Posterior cingulate gyrus (tissue), 11 donors: ENCODE measurements at regions not wholly inside any gene's neighbourhood (a gene's known extent, or its start where the extent isn't known, plus 50 kb on each side); places are given as distances from the start of the nearest gene placed in this dataset.
A peak's percentile ranks its signal among the peaks of the same experiment; 100 is the strongest.
"Not testable (repeated sequence)": the region's sequence is repeated elsewhere in the genome, so short reads cannot be mapped to it uniquely, and the experiment has no call there.

Experiments used
- DNase-seq, 10 donors: peaks; one replicate each; pipeline versions ENCODE4 v3.0.0 to v3.0.0-alpha.2; 2020 to 2021; ENCODE audit warnings: mixed read lengths in 3 of 10
- intact Hi-C: fragments of 100-400 bp; cut with DNase I; formaldehyde crosslinking; loops from one replicate; pipeline ENCODE4 v1.15.1; 2023

DNA sequence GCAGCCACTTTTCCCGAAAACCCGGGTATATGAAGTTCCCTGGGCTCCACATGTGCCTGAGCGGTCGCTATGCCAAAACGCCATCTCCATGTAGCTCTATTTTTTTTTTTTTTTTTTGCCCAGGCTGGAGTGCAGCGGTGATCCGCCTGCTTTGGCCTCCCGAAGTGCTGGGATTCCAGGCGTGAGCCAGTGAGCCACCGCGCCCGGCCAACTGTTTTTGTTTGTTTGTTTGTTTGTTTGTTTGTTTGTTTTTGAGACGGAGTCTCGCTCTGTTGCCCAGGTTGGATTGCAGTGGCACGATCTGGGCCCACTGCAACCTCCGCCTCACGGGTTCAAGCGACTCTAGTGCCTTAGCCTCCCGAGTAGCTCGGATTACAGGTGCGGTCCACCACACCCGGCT is 237.5 kb upstream of the IRAK1BP1 start:
- intact Hi-C loops, result no loop called here

DNA sequence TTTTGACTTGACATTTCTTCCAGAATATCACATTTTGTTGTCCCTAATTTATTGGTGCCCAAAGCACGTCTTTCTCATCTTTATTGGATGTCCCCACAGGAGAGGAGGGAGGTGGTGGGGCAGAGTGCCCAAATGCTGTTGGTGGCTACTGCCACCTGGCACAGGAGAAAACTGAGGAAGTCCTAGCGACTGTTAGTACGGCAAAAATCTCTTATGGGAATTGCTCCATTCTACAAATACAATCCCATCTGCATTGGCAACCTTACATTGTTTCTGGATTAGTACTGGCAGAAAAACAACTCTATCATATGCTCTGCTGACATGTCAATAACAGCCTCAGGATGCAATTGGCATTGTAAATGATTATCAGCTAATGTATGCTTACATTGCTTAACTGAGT is 235.4 kb upstream of the IRAK1BP1 start:
- intact Hi-C loops, result no loop called here
- DNase-seq, result no peak

More for the DNA sequence above, 237.5 kb upstream of the IRAK1BP1 start:
- DNase-seq, result peak in 1 of 10 donors; percentile 39

DNA sequence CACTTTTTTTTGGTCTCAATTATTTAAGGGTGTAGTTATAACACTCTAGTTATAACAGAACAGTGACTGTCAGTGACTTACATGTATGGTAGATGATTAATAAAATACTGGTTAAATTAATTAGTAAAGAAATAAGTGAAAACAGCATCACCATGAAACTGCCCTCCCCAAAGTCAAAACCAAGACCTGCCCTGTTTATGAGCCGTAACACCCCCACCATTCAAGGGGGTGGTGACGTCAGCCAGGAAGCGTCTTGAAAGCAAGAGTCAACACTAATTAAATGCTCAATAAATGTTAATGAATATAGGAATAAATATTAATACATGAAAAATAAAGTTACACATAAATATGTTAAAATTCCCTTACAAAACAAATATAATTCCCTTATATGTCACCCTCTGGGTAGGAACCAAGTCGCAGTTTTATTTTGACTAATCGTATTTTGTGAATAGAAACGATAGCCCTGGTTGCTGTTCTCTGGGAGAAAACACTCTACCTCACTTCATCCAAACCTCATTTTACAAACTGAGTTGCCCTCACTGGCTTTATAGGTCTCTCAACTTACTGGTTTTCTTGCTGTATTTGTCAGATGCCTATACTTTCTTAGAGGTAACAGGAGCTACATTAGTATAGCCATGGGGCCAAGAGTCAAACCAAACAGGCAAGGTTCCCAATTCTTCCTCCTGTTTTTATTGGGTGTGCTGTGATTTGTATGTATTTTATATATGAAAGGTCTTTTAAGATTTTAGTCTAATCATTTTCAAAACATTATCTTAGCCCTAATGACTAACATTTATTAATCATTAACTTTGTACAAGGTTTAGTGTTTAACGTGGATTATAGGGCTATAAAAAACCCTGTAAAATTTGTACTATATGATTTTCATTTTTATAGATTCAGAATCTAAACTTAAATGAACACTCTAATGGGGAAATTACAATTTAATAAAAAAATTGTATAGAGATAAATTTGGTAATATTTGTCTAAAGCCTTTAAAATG is 227.9 kb upstream of the IRAK1BP1 start:
- no peak for DNase-seq
- intact Hi-C loops, result no loop called here

DNA sequence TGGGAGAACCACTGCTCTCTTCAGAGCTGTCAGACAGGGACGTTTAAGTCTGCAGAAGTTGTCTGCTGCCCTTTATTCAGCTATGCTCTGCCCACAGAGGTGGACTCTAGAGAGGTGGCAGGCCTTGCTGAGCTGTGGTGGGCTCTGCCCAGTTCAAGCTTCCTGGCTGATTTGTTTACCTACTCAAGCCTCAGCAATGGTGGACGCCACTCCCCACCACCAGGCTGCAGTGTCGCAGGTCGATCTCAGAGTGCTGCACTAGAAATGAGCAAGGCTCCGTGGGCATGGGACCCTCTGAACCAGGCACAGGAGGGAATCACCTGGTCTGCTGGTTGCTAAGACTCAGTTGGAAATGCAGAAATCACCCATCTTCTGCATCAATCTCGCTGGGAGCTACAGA is 223.4 kb upstream of the IRAK1BP1 start:
- intact Hi-C loops, result not testable (repeated sequence)
- peak in 2 of 10 donors; percentile 37 to 68 for DNase-seq

DNA sequence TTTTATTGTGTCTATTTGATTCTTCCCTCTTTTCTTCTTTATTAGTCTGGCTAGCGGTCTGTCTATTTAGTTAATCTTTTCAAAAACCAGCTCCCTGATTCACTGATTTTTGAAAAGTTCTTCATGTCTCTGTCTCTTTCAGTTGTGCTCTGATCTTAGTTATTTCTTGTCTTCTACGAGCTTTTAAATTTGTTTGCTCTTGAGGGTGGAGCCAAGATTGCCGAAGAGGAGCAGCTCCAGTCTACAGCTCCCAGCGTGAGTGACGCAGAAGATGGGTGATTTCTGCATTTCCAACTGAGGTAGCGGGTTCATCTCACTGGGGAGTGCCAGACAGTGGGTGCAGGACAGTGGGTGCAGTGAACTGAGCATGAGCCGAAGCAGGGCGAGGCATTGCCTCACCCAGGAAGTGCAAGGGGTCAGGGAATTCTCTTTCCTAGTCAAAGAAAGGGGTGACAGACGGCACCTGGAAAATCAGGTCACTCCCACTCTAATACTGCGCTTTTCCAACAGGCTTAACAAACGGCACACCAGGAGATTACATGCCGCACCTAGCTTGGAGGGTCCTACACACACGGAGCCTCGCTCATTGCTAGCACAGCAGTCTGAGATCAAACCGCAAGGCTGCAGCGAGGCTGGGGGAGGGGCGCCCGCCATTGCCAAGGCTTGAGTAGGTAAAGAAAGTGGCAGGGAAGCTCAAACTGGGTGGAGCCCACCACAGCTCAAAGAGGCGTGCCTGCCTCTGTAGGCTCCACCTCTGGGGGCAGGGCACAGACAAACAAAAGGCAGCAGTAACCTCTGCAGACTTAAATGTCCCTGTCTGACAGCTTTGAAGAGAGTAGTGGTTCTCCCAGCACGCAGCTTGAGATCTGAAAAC is 220.6 kb upstream of the IRAK1BP1 start:
- intact Hi-C loops, DNase-seq: not testable (repeated sequence)

DNA sequence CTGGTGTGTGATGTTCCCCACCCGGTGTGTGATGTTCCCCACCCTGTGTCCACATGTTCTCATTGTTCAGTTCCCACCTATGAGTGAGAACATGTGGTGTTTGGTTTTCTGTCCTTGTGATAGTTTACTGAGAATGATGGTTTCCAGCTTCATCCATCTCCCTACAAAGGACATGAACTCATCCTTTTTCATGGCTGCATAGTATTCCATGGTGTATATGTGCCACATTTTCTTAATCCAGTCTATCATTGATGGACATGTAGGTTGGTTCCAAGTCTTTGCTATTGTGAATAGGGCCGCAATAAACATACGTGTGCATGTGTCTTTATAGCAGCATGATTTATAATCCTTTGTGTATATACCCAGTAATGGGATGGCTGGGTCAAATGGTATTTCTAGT is 201.5 kb upstream of the IRAK1BP1 start:
- DNase-seq, result not testable (repeated sequence)

DNA sequence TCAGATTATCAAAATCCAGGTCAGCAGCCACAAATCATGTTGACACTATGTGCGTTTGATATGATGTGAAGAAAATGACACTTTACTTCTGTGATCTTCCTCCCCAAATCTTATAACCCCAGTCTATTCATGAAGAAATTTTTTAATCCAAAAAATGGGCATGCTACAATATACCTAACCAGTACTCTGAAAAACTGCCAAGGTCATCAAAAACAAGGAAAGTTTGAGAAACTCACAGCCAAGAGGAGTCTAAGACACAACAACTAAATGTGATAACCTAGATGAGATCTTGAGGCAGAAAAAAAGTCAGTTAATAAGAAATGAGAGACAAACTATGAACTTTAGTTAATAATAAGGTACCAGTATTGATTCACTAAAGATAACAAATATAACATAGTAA is 200.6 kb upstream of the IRAK1BP1 start:
- DNase-seq, result no peak
- intact Hi-C loops, result no loop called here

More for the DNA sequence above, 201.5 kb upstream of the IRAK1BP1 start:
- intact Hi-C loops, result not testable (repeated sequence)

DNA sequence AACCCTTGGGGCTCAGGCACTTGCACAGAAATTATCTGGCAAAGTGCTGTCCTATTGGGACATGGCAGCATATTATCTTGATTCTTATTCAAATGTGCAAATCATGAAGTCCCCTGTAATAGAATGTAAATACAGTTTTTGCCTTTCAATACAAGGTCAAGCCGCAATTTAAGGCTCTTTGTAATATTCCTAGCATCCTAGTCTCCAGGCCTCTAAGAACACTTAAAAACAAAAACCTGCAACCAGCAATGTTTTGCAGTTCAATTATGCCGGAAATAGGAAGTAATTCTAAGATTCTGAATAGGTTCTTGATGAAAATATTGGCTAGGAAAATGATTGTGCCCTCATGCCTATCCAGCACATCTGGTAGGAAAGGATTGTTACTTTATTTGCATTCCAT is 197.2 kb upstream of the IRAK1BP1 start:
- DNase-seq, result no peak
- intact Hi-C loops, result no loop called here

DNA sequence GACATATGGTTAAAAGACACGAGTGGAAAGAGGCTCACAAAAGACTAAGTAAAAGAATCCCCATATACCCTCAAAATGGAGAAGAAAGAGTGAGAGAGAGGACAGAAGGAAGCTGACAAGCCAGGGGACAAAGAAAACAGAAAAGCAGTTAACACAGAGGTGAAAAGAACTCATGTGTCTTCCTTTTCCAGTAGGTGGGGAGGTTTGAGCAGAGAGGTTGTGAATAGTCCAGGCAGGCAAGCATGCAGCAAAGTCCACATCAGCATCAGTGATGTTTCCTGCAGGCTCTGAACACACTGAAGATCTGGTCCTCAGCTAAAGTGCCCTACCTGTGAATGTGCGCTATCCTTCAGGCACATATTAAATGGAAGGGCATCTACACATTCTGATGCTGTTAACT is 196.5 kb upstream of the IRAK1BP1 start:
- no peak for DNase-seq
- intact Hi-C loops, result no loop called here

DNA sequence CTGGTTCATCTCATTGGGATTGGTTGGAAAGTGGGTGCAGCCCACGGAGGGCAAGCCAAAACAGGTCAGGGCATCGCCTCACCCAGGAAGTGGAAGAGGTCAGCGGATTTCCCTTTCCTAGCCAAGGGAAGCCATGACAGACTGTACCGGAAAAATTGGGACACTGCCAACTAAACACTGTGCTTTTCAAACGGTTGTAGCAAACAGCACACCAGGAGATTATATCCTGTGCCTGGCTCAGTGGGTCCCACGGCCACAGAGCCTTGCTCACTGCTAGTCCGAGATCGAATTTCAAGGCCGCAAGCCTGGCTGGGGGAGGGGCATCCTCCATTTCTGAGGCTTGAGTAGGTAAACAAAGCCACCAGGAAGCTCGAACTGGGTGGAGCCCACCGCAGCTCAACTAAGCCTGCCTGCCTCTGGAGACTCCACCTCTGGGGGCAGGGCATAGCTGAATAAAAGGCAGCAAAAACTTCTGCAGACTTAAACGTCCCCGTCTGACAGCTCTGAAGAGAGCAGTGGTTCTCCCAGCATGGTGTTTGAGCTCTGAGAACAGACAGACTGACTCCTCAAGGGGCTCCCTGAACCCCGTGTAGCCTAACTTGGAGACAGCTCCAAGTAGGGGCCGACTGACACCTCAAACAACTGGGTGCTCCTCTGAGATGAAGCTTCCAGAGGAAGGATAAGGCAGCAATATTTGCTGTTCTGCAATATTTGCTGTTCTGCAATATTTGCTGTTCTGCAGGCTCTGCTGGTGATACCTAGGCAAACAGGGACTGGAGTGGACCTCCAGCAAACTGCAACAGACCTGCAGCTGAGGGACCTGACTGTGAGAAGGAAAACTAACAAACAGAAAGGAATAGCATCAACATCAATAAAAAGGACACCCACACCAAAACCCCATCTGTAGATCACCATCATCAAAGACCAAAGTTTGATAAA is 191.0 kb upstream of the IRAK1BP1 start:
- DNase-seq, intact Hi-C loops: not testable (repeated sequence)

DNA sequence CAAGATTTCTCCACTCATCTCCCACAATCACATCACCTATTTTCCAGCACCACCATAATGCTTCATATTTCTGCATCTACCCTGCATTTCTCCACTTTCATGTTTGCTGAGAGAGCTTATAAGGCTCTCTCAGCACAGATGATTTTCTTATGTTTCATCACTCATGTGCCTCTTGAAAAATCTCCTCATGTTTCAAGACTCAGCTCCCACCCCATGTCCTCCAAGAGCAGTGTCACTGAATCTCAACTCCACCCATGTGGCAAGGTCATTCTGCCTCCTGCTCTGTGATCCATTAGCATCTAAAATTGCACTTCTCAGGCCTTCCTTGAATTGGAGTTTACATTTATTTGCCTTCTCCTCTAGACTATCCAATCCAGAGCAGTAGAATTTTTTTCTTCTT is 178.7 kb upstream of the IRAK1BP1 start:
- intact Hi-C loops, result no loop called here
- DNase-seq, result no peak

DNA sequence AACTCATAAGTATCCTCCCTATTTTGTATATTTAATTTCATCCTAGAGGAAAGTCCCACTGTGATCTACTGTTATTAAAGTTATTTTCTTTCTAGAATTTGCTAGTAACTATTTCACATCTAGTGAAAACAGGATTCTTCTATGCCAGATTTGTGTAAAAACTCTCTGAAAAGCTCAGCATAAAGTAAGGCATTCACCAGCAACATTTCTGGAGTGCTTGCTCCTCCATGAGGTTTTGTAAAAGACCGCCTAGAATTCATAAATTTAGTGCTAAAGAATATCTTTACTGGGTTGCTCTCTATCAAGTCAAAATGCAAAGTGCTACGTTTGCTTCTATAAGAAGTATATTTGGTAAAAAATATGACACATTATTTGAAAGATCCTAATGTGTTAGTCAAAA is 173.5 kb upstream of the IRAK1BP1 start:
- DNase-seq, result no peak
- intact Hi-C loops, result no loop called here

DNA sequence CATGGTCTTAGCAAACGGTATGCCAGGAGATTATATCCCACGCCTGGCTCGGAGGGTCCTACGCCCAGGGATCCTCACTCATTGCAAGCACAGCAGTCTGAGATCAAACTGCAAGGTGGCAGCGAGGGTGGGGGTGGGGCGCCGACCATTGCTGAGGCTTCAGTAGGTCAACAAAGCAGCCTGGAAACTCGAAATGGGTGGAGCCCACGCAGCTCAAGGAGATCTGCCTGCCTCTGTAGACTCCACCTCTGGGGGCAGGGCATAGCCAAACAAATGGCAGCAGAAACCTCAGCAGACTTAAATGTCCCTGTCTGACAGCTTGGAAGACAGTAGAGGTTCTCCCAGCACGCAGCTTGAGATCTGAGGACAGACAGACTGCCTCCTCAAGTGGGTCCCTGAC is 172.7 kb upstream of the IRAK1BP1 start:
- intact Hi-C loops, DNase-seq: not testable (repeated sequence)

DNA sequence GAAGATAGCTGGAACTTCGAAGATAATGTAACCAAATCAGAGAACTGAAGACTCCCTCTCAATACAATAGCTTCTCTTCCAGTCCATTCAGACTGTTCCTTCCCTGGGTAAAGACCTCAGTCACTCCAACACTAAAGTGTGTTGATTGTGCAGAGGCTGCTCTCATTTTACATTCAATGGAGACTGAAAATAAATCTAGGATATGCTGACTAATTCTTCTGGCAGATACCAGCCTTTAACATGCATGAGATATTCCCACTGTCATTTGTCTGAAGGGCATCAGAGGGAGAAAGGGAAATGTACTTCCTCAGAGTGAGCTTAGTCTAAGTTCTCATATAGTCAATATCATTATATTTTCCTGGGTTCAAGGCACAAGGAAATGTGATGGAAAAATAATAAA is 166.4 kb upstream of the IRAK1BP1 start:
- no peak for DNase-seq
- intact Hi-C loops, result no loop called here

DNA sequence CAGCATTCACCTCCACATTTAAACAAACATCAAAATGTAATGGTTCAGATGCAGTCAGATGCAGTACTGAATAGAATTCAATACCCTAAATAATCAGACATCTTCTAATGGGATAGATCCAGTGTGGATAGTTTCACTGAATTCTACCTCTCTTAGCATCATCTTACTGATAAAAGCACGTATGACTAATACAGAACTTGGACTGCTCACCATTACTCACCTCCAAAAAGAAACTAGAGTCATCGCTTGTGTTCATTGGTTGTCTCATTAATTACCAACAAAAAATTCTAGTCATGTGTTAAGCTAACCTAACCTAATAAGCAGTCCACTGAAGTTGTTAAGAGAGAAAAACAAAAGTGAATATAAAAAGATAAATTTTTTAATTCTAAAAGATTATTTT is 165.9 kb upstream of the IRAK1BP1 start:
- no peak for DNase-seq
- intact Hi-C loops, result no loop called here

DNA sequence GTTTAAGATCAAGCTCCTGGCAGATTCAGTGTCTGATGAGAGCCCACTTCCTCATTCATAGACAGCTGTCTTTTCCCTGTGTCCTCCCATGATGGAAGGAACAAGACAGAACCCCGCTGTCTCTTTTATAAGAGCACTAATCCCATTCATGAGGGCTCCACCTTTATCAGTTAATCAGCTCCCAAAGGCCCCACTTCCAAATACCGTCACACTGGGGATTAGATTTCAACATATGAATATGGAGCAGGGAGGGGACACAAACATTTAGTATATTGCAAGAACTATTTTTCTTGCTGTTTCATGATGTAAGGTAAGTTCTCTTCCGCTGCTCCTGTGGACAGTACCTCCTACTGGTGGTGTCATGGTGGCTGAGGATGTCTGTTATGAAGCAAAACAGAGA is 158.3 kb upstream of the IRAK1BP1 start:
- intact Hi-C loops, result no loop called here
- DNase-seq, result no peak

DNA sequence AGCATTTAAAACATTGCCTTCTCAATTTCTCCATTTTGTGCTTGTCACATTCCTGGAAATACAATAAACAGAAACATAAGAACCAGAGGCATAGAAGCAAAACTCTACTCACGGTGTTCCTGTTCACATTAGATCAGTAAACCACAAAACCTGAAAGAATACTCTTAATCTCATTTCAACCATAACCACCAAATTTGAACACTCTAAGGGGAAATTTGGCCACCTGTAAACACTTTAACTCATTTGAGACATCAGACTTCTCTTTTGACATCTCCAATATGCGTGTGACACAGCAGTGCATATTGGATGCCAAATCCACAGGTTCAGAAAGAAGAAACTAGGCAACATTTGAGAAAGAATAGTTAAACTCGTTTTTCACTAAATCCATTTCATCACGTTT is 153.8 kb upstream of the IRAK1BP1 start:
- DNase-seq, result no peak
- intact Hi-C loops, result no loop called here

DNA sequence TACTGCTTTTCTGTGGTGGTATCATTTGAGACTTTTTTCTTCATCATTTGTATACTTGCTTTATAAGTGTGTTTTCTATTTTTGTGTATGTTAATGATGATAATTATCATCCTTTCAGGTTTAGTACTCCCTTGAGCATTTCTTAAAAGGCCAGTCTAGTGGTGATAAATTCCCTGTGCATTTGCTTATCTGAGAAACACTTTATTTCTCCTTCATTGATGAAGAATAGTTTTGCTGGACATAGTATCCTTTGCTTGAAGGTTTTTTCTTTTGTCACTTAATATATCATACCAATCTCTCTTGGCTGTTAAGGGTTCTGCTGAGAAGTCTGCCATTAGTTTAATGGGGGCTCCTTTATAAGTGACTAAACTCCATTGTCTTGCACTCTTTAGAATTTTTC is 123.2 kb upstream of the IRAK1BP1 start:
- intact Hi-C loops, result no loop called here

DNA sequence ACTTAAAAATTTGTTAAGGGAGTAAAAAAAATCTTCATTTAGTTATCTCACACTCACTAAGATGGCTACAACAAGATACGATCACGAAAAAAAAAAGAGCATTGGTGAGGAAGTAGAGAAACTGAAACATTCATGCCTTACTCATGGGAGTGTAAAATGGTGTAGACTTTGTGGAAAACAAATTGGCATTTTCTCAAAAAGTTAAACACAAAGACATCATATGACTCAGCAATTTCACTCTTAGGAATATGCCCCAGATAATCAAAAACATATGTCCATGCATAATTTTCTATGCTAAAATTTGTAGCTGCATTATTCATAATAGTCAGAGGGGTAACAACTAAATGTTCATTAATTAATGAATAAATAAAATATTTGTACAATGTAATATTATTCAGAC is 120.9 kb upstream of the IRAK1BP1 start:
- intact Hi-C loops, result no loop called here
- DNase-seq, result no peak

More for the DNA sequence above, 123.2 kb upstream of the IRAK1BP1 start:
- DNase-seq, result no peak

DNA sequence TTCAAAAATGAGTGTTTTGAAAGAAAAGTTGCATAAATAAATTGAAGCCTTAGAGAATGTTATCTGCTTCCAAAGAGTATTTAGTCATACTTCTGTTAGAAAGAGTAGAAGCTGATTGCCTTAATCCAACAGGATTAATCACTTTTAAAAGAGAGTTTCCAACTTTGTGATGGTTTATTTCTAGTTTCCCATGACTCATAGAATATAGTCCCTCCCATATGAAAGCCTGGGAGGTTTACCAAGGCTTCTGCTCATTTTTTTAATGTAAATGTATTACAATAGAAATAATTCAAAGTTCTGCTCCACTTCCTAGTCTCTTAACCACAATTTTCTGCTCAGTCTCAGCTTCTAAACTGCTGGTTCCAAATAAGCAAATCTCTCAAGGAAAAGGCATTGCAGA is 118.0 kb upstream of the IRAK1BP1 start:
- intact Hi-C loops, result no loop called here
- no peak for DNase-seq
